ENCODE measurements at regions not wholly inside any gene's neighbourhood (a gene's known extent, or its start where the extent isn't known, plus 50 kb on each side); places are given as distances from the start of the nearest gene placed in this dataset.

- Histone ChIP-seq H3K4me3 (ENCODE audit: low read depth in 2 of 2, low read length in 2 of 2) (no peak overlapping the region), H3K36me3 (ENCODE audit: control insufficient read depth, insufficient read depth, low read length) (no peaks in the 10 kb centered on the region), H3K4me1 (ENCODE audit: control insufficient read depth, insufficient read depth, low read length) (no peaks in the 10 kb centered on the region), H3K27ac (ENCODE audit: low read length) (no peak overlapping the region), H3K9me3 (ENCODE audit: control insufficient read depth, insufficient read depth, low read depth, low read length) (no peaks in the 10 kb centered on the region; the same call in 1 of the 2 replicates), H3K27me3 (ENCODE audit: control insufficient read depth, insufficient read depth, low read length) (no peaks in the 10 kb centered on the region)
- in situ Hi-C loops (cut with HindIII; ENCODE audit: low pct_unique_long_range_greater_than_20kb, low sequenced_read_pairs) (no loop called here), intact Hi-C loops (cut with micrococcal nuclease; ENCODE audit: unreplicated experiment) (no loop called here)
- ATAC-seq: no peak
- no TSS peak for BruUV-seq (replicated peaks)
- TF ChIP-seq SIN3A (IDR thresholded peaks at IDR 0.05; ENCODE audit: borderline replicate concordance, insufficient read depth, low read depth, low read length): no peak
- no peak for TF ChIP-seq TCF7L2 (IDR thresholded peaks at IDR 0.05; ENCODE audit: low read depth, low read length)
- DNase-seq (ENCODE audit: low read depth, low spot score): no peak
- POLR2A ChIA-PET: no interaction called here
- CTCF ChIA-PET: no interaction called here
These were observed 408.7 kb downstream of the NUF2 start for GRCh38 chr1:163730411-163730821.

DNA sequence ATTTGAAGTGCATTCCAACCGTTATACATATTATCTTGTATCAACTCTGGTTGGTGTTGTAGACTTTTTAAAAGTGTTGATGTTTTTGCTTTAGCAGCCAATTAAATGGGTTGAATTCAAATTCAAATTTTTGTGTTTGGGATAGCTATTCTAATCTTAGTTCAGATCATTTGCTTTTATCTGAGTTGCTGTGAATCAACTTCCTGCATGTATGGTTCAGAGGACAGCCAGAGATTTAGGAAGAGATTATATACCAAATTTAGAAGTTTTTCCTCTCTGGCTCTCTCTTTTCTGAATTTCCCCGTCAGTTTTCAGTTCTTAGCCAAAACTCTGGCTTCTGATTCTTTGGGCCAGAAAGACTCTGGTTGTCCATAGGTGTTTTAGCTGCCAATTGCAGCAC is 415.5 kb downstream of the NUF2 start:
- ATAC-seq (no peak), DNase-seq (ENCODE audit: low read depth, low spot score) (no peak)
- H3K36me3 ChIP-seq (ENCODE audit: control insufficient read depth, insufficient read depth, low read length): no peaks in the 10 kb centered on the region; the same call in 1 of the 2 replicates
- no peak overlapping the region for H3K27ac ChIP-seq (ENCODE audit: low read length)
- no peaks in the 10 kb centered on the region for H3K27me3 ChIP-seq (ENCODE audit: control insufficient read depth, insufficient read depth, low read length)
- no peaks in the 10 kb centered on the region for H3K4me1 ChIP-seq (ENCODE audit: control insufficient read depth, insufficient read depth, low read length)
- TF ChIP-seq SIN3A (IDR thresholded peaks at IDR 0.05; ENCODE audit: borderline replicate concordance, insufficient read depth, low read depth, low read length): no peak
- no peak for TF ChIP-seq CTCF (IDR thresholded peaks at IDR 0.05)
- TF ChIP-seq, protein P1, sequence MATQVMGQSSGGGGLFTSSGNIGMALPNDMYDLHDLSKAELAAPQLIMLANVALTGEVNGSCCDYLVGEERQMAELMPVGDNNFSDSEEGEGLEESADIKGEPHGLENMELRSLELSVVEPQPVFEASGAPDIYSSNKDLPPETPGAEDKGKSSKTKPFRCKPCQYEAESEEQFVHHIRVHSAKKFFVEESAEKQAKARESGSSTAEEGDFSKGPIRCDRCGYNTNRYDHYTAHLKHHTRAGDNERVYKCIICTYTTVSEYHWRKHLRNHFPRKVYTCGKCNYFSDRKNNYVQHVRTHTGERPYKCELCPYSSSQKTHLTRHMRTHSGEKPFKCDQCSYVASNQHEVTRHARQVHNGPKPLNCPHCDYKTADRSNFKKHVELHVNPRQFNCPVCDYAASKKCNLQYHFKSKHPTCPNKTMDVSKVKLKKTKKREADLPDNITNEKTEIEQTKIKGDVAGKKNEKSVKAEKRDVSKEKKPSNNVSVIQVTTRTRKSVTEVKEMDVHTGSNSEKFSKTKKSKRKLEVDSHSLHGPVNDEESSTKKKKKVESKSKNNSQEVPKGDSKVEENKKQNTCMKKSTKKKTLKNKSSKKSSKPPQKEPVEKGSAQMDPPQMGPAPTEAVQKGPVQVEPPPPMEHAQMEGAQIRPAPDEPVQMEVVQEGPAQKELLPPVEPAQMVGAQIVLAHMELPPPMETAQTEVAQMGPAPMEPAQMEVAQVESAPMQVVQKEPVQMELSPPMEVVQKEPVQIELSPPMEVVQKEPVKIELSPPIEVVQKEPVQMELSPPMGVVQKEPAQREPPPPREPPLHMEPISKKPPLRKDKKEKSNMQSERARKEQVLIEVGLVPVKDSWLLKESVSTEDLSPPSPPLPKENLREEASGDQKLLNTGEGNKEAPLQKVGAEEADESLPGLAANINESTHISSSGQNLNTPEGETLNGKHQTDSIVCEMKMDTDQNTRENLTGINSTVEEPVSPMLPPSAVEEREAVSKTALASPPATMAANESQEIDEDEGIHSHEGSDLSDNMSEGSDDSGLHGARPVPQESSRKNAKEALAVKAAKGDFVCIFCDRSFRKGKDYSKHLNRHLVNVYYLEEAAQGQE (IDR thresholded peaks at IDR 0.05; ENCODE audit: insufficient read depth in 1 of 2, low read depth in 2 of 2, low read length in 1 of 2): no peak
- TF ChIP-seq POLR2AphosphoS5 (IDR thresholded peaks at IDR 0.05; ENCODE audit: low read depth, low read length): no peak
- no peak for TF ChIP-seq TCF7L2 (IDR thresholded peaks at IDR 0.05; ENCODE audit: low read depth, low read length)
- CTCF ChIA-PET: no interaction called here
- H3K9me3 ChIP-seq (ENCODE audit: control insufficient read depth, insufficient read depth, low read depth, low read length): no peaks in the 10 kb centered on the region; the same call in 1 of the 2 replicates
- BruUV-seq (replicated peaks): no TSS peak
- no peak overlapping the region for H3K4me3 ChIP-seq (ENCODE audit: low read depth in 2 of 2, low read length in 2 of 2)
- in situ Hi-C loops (cut with HindIII; ENCODE audit: low pct_unique_long_range_greater_than_20kb, low sequenced_read_pairs) (no loop called here), intact Hi-C loops (cut with micrococcal nuclease; ENCODE audit: unreplicated experiment) (no loop called here)
- POLR2A ChIA-PET: no interaction called here

DNA sequence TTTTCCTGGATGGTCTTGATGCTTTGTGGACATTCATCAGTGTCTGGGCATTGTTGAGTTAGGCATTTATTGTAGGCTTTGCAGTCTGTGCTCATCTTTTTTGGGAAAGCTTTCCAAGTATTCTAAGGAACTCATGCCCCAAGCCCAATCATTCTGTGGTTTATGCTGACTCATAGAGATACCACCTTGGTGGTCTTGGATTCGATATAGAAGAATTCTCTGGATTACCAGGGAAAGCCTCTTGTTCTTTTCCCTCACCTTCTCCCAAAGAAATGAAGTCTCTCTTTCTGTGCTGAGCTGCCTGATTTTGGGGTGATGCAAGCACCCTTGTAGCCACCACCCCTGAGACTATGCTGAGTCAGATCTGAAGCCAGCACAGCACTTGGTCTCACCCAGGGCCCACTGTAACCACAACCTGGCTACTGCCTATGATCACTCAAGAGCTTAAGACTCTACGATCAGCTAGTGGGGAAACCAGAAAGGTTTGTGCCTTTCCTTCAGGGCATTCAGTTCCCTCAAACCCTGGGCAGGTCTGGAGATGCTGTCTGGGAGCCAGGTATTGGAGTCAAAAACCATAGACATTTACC is 422.6 kb downstream of the NUF2 start:
- H3K27me3 ChIP-seq (ENCODE audit: control insufficient read depth, insufficient read depth, low read length): no peaks in the 10 kb centered on the region
- H3K27ac ChIP-seq (ENCODE audit: low read length): no peak overlapping the region
- CTCF ChIA-PET: no interaction called here
- ATAC-seq (no peak), DNase-seq (ENCODE audit: low read depth, low spot score) (no peak)
- H3K4me3 ChIP-seq (ENCODE audit: low read depth in 2 of 2, low read length in 2 of 2): no peak overlapping the region
- H3K4me1 ChIP-seq (ENCODE audit: control insufficient read depth, insufficient read depth, low read length): no peaks in the 10 kb centered on the region
- in situ Hi-C loops (cut with HindIII; ENCODE audit: low pct_unique_long_range_greater_than_20kb, low sequenced_read_pairs): no loop called here
- POLR2A ChIA-PET: no interaction called here
- no TSS peak for BruUV-seq (replicated peaks)
- intact Hi-C loops (cut with micrococcal nuclease; ENCODE audit: unreplicated experiment): no loop called here
- TF ChIP-seq CTCF (IDR thresholded peaks at IDR 0.05): no peak
- TF ChIP-seq SIN3A (IDR thresholded peaks at IDR 0.05; ENCODE audit: borderline replicate concordance, insufficient read depth, low read depth, low read length): no peak
- TF ChIP-seq, protein P1 (IDR thresholded peaks at IDR 0.05; ENCODE audit: insufficient read depth in 1 of 2, low read depth in 2 of 2, low read length in 1 of 2): no peak
- TF ChIP-seq POLR2AphosphoS5 (IDR thresholded peaks at IDR 0.05; ENCODE audit: low read depth, low read length): no peak
- TF ChIP-seq TCF7L2 (IDR thresholded peaks at IDR 0.05; ENCODE audit: low read depth, low read length): no peak
- no peaks in the 10 kb centered on the region for H3K9me3 ChIP-seq (ENCODE audit: control insufficient read depth, insufficient read depth, low read depth, low read length)
- H3K36me3 ChIP-seq (ENCODE audit: control insufficient read depth, insufficient read depth, low read length): no peaks in the 10 kb centered on the region
